Ishikawa (cell line): ENCODE measurements at regions not wholly inside any gene's neighbourhood (a gene's known extent, or its start where the extent isn't known, plus 50 kb on each side); places are given as distances from the start of the nearest gene placed in this dataset.

Experiments used
- CEBPB ChIP-seq: IDR thresholded peaks from 2 replicates; pipeline ENCODE4 v1.6.1; 2012
- CREB1 ChIP-seq: IDR thresholded peaks from 2 replicates; pipeline ENCODE4 v1.6.1; 2012; ENCODE audit warnings: low read depth
- EP300 ChIP-seq: IDR thresholded peaks from 2 replicates; pipeline ENCODE4 v1.6.1; 2012; ENCODE audit warnings: borderline replicate concordance
- RAD21 ChIP-seq: IDR thresholded peaks from 2 replicates; pipeline ENCODE4 v1.6.1; 2012; ENCODE audit warnings: low read depth
- TAF1 ChIP-seq: IDR thresholded peaks from 2 replicates; pipeline ENCODE4 v1.6.1; 2012; ENCODE audit warnings: low read depth, mild to moderate bottlenecking
- YY1 ChIP-seq: IDR thresholded peaks from 2 replicates; pipeline ENCODE4 v1.6.1; 2012; ENCODE audit warnings: low read depth
- ZBTB7A ChIP-seq: IDR thresholded peaks from 2 replicates; pipeline ENCODE4 v1.6.1; 2012; ENCODE audit warnings: low read depth

GRCh38 chr4:181143250-181143854 is 1099.8 kb upstream of the TENM3 start:
- no peak for TF ChIP-seq YY1
- TF ChIP-seq CREB1 = no peak
- peak; percentile 98 for TF ChIP-seq RAD21
- TF ChIP-seq EP300 = no peak
- peak; percentile 99 for TF ChIP-seq CEBPB
- TF ChIP-seq ZBTB7A = no peak
- TF ChIP-seq TAF1 = no peak
